Transverse colon (tissue), 4 donors: ENCODE measurements at regions not wholly inside any gene's neighbourhood (a gene's known extent, or its start where the extent isn't known, plus 50 kb on each side); places are given as distances from the start of the nearest gene placed in this dataset.

Experiments
- DNase-seq: peaks from one replicate; pipeline ENCODE4 v3.0.0-alpha.2; 2019
- H3K27ac ChIP-seq, 4 donors: fragments of 200-600 bp; sonication (generic); 2 replicates each; pipeline ENCODE4 v1.5.1; 2016 to 2018; ENCODE audit warnings: inconsistent platforms in 4 of 4
- H3K27me3 ChIP-seq: fragments of 200-600 bp; sonication (generic); 2 replicates; pipeline ENCODE4 v1.5.1; 2017; ENCODE audit warnings: inconsistent platforms
- H3K36me3 ChIP-seq, 4 donors: fragments of 200-600 bp; sonication (generic); 2 replicates each; pipeline ENCODE4 v1.5.1; 2017 to 2019; ENCODE audit warnings: inconsistent platforms in 4 of 4
- H3K4me1 ChIP-seq, 4 donors: fragments of 200-600 bp; sonication (generic); 2 replicates each; pipeline ENCODE4 v1.5.1; 2017 to 2020; ENCODE audit warnings: inconsistent platforms in 4 of 4
- H3K4me3 ChIP-seq, 4 donors: fragments of 200-600 bp; sonication (generic); 1 replicate in 1 of 4; 2 replicates in 3 of 4; pipeline versions ENCODE4 v1.5.1 to v1.6.1; 2017 to 2019; ENCODE audit warnings: inconsistent platforms in 4 of 4
- H3K9me3 ChIP-seq, 2 donors: fragments of 200-600 bp; sonication (generic); 2 replicates each; pipeline ENCODE4 v1.5.1; 2017 to 2019; ENCODE audit warnings: inconsistent platforms in 2 of 2
- CTCF ChIP-seq, 5 experiments: fragments of 200-600 bp in 3 of 5; fragments of 450-650 bp in 2 of 5; sonication (generic) in 3 of 5; IDR thresholded peaks; 1 replicate in 2 of 5; 2 replicates in 3 of 5; pipeline ENCODE4 v1.5.1; 2016 to 2017; ENCODE audit warnings: antibody characterized with exemption in 5 of 5, inconsistent platforms in 3 of 5, mild to moderate bottlenecking in 2 of 5, moderate library complexity in 1 of 5
- EP300 ChIP-seq: sonication (generic); formaldehyde crosslinking; IDR thresholded peaks from one replicate; pipeline ENCODE4 v1.6.1; 2017; ENCODE audit warnings: antibody characterized with exemption, low read depth
- POLR2A ChIP-seq: fragments of 450-650 bp; IDR thresholded peaks from one replicate; pipeline ENCODE4 v1.6.1; 2016; ENCODE audit warnings: antibody characterized with exemption, mild to moderate bottlenecking, moderate library complexity
- POLR2AphosphoS5 ChIP-seq, 3 donors: sonication (generic); formaldehyde crosslinking; IDR thresholded peaks; one replicate each; pipeline ENCODE4 v1.6.1; 2016; ENCODE audit warnings: antibody characterized with exemption in 3 of 3
- WGBS, 2 donors: methylation state at CpG; one replicate each; pipeline ENCODE4 v1.1.5; 2018; ENCODE audit warnings: low coverage in 1 of 2; 5-methylcytosine and 5-hydroxymethylcytosine counted together
- in situ Hi-C, 4 donors: fragments of 200-750 bp; cut with MboI; loops; one replicate each; pipeline versions ENCODE4 v1.15.0 to v1.15.1; 2017; ENCODE audit warnings: low sequenced_read_pairs in 3 of 4, low pct_ligation_motif_present in 1 of 4, low pct_unique_long_range_greater_than_20kb in 1 of 4
- intact Hi-C: fragments of 100-400 bp; cut with DNase I; formaldehyde crosslinking; loops from one replicate; pipeline ENCODE4 v1.15.1; 2023; ENCODE audit warnings: low total_unique reads

GRCh38 chr11:106304274-106304673 is 226.8 kb downstream of the AASDHPPT start:
- H3K27ac ChIP-seq, result no peak overlapping the region
- in situ Hi-C loops, result no loop called here

GRCh38 chr11:106305458-106305857 is 228.0 kb downstream of the AASDHPPT start:
- Histone ChIP-seq H3K4me1 (no peaks in the 10 kb centered on the region), H3K36me3 (no peaks in the 10 kb centered on the region), H3K9me3 (no peaks in the 10 kb centered on the region), H3K4me3 (no peak overlapping the region), H3K27me3 (no peaks in the 10 kb centered on the region), H3K27ac (no peak overlapping the region)
- 79% methylated on average over 1 of the region's 1 CpG; no CpG with 5 or more reads in 1 of the 2 donors for WGBS, 2 donors
- intact Hi-C loops (no loop called here), in situ Hi-C loops (no loop called here)
- no peak for DNase-seq
- TF ChIP-seq POLR2A, result no peak

More at GRCh38 chr11:106304274-106304673, 226.8 kb downstream of the AASDHPPT start:
- H3K9me3 ChIP-seq, result no peaks in the 10 kb centered on the region
- TF ChIP-seq CTCF (IDR thresholded peaks at IDR 0.05) (no peak), POLR2A (no peak), EP300 (no peak), POLR2AphosphoS5 (IDR thresholded peaks at IDR 0.05) (no peak)
- intact Hi-C loops, result no loop called here
- no peak for DNase-seq
- H3K4me1 ChIP-seq, result no peaks in the 10 kb centered on the region
- H3K4me3 ChIP-seq, result no peak overlapping the region
- no peaks in the 10 kb centered on the region for H3K36me3 ChIP-seq
- no peaks in the 10 kb centered on the region for H3K27me3 ChIP-seq

GRCh38 chr11:106306942-106307341 is 229.5 kb downstream of the AASDHPPT start:
- H3K9me3 ChIP-seq, result no peaks in the 10 kb centered on the region
- H3K4me3 ChIP-seq, result no peak overlapping the region
- H3K36me3 ChIP-seq, result no peaks in the 10 kb centered on the region
- no peak overlapping the region for H3K27ac ChIP-seq
- no peak for TF ChIP-seq EP300
- no peak for TF ChIP-seq POLR2AphosphoS5 (IDR thresholded peaks at IDR 0.05)
- TF ChIP-seq CTCF (IDR thresholded peaks at IDR 0.05), result no peak
- no peak for TF ChIP-seq POLR2A
- H3K4me1 ChIP-seq, result no peaks in the 10 kb centered on the region
- intact Hi-C loops, result no loop called here
- DNase-seq, result no peak
- no peaks in the 10 kb centered on the region for H3K27me3 ChIP-seq
- in situ Hi-C loops, result no loop called here

GRCh38 chr11:106309070-106309684 is 231.7 kb downstream of the AASDHPPT start:
- Histone ChIP-seq H3K36me3 (no peaks in the 10 kb centered on the region), H3K9me3 (no peaks in the 10 kb centered on the region), H3K4me3 (no peak overlapping the region), H3K4me1 (no peaks in the 10 kb centered on the region), H3K27me3 (no peaks in the 10 kb centered on the region), H3K27ac (no peak overlapping the region)
- DNase-seq, result no peak
- intact Hi-C loops (no loop called here), in situ Hi-C loops (no loop called here)
- 41 to 50% methylated on average over 2 of the region's 2 CpGs for WGBS, 2 donors
- no peak for TF ChIP-seq POLR2AphosphoS5 (IDR thresholded peaks at IDR 0.05)
- TF ChIP-seq EP300, result no peak
- no peak for TF ChIP-seq POLR2A
- TF ChIP-seq CTCF (IDR thresholded peaks at IDR 0.05), result no peak
